ENCODE measurements at regions not wholly inside any gene's neighbourhood (a gene's known extent, or its start where the extent isn't known, plus 50 kb on each side); places are given as distances from the start of the nearest gene placed in this dataset.

- no peaks in the 10 kb centered on the region for H3K36me3 ChIP-seq
- no peak for TF ChIP-seq CTCF (IDR thresholded peaks at IDR 0.05; ENCODE audit: low read depth, low read length)
- H3K4me1 ChIP-seq (ENCODE audit: low read depth): no peaks in the 10 kb centered on the region
- no peak for DNase-seq (ENCODE audit: low read depth in 1 of 2, low spot score in 1 of 2)
- H3K27me3 ChIP-seq: no peaks in the 10 kb centered on the region
- H3K27ac ChIP-seq: no peak overlapping the region
- H3K9me3 ChIP-seq (ENCODE audit: low read depth): no peaks in the 10 kb centered on the region
- no peak overlapping the region for H3K4me3 ChIP-seq
These were observed 292.4 kb upstream of the CHD6 start for GRCh38 chr20:41910558-41910957.

- no peaks in the 10 kb centered on the region for H3K9me3 ChIP-seq (ENCODE audit: low read depth)
- H3K36me3 ChIP-seq: no peaks in the 10 kb centered on the region
- H3K27ac ChIP-seq: no peak overlapping the region
- H3K4me3 ChIP-seq: no peak overlapping the region
- TF ChIP-seq CTCF (IDR thresholded peaks at IDR 0.05; ENCODE audit: low read depth, low read length): no peak
- no peaks in the 10 kb centered on the region for H3K4me1 ChIP-seq (ENCODE audit: low read depth)
- H3K27me3 ChIP-seq: no peaks in the 10 kb centered on the region
- no peak for DNase-seq (ENCODE audit: low read depth in 1 of 2, low spot score in 1 of 2)
These were observed 287.0 kb upstream of the CHD6 start for GRCh38 chr20:41905199-41905598.

- no peaks in the 10 kb centered on the region for H3K36me3 ChIP-seq
- no peak overlapping the region for H3K4me3 ChIP-seq
- no peaks in the 10 kb centered on the region for H3K27me3 ChIP-seq
- no peak overlapping the region for H3K27ac ChIP-seq
- TF ChIP-seq CTCF (IDR thresholded peaks at IDR 0.05; ENCODE audit: low read depth, low read length): no peak
- H3K4me1 ChIP-seq (ENCODE audit: low read depth): no peaks in the 10 kb centered on the region
- H3K9me3 ChIP-seq (ENCODE audit: low read depth): no peaks in the 10 kb centered on the region
- DNase-seq (ENCODE audit: low read depth in 1 of 2, low spot score in 1 of 2): no peak
These were observed 285.4 kb upstream of the CHD6 start for GRCh38 chr20:41903586-41903985.

- Histone ChIP-seq H3K9me3 (ENCODE audit: low read depth) (no peaks in the 10 kb centered on the region), H3K27ac (no peak overlapping the region), H3K27me3 (no peaks in the 10 kb centered on the region), H3K36me3 (no peaks in the 10 kb centered on the region), H3K4me1 (ENCODE audit: low read depth) (no peaks in the 10 kb centered on the region), H3K4me3 (no peak overlapping the region)
- no peak for DNase-seq (ENCODE audit: low read depth in 1 of 2, low spot score in 1 of 2)
- TF ChIP-seq CTCF (IDR thresholded peaks at IDR 0.05; ENCODE audit: low read depth, low read length): no peak
These were observed 284.2 kb upstream of the CHD6 start for GRCh38 chr20:41902346-41902745.

GRCh38 chr20:41900201-41900691 lies 282.1 kb upstream of the CHD6 start:
- no peak for TF ChIP-seq CTCF (IDR thresholded peaks at IDR 0.05; ENCODE audit: low read depth, low read length)
- no peak overlapping the region for H3K4me3 ChIP-seq
- no peaks in the 10 kb centered on the region for H3K27me3 ChIP-seq
- no peaks in the 10 kb centered on the region for H3K9me3 ChIP-seq (ENCODE audit: low read depth)
- no peaks in the 10 kb centered on the region for H3K4me1 ChIP-seq (ENCODE audit: low read depth)
- DNase-seq (ENCODE audit: low read depth in 1 of 2, low spot score in 1 of 2): no peak
- H3K27ac ChIP-seq: no peak overlapping the region
- no peaks in the 10 kb centered on the region for H3K36me3 ChIP-seq

- Histone ChIP-seq H3K36me3 (no peaks in the 10 kb centered on the region), H3K27me3 (no peaks in the 10 kb centered on the region), H3K4me3 (no peak overlapping the region), H3K9me3 (ENCODE audit: low read depth) (no peaks in the 10 kb centered on the region), H3K27ac (no peak overlapping the region), H3K4me1 (ENCODE audit: low read depth) (no peaks in the 10 kb centered on the region)
- no peak for DNase-seq (ENCODE audit: low read depth in 1 of 2, low spot score in 1 of 2)
- no peak for TF ChIP-seq CTCF (IDR thresholded peaks at IDR 0.05; ENCODE audit: low read depth, low read length)
These were observed 279.5 kb upstream of the CHD6 start for GRCh38 chr20:41897708-41898107.

All from cardiac muscle cell (in vitro differentiated cells and primary cell).